ENCODE measurements at regions not wholly inside any gene's neighbourhood (a gene's known extent, or its start where the extent isn't known, plus 50 kb on each side); places are given as distances from the start of the nearest gene placed in this dataset.
"Not testable (repeated sequence)": the region's sequence is repeated elsewhere in the genome, so short reads cannot be mapped to it uniquely, and the experiment has no call there.

- H3K4me3 ChIP-seq (replicated peaks in 1 of 2; ENCODE audit: low read depth in 2 of 2, low read length in 2 of 2): no peak overlapping the region
- DNase-seq (ENCODE audit: low read depth in 2 of 2): no peak
- no peak for TF ChIP-seq CTCF (IDR thresholded peaks at IDR 0.05; ENCODE audit: low read depth, low read length)
Measured at GRCh38 chr3:10692039-10692622, 123.9 kb upstream of the SLC6A11 start.

GRCh38 chr3:10693457-10693856, 122.6 kb upstream of the SLC6A11 start:
- H3K4me3 ChIP-seq (replicated peaks in 1 of 2; ENCODE audit: low read depth in 2 of 2, low read length in 2 of 2): no peak overlapping the region
- peak; percentile 8 to 15 for DNase-seq (ENCODE audit: low read depth in 2 of 2)
- TF ChIP-seq CTCF (IDR thresholded peaks at IDR 0.05; ENCODE audit: low read depth, low read length): peak; percentile 2

GRCh38 chr3:10694179-10694578, 121.8 kb upstream of the SLC6A11 start:
- no peak for DNase-seq (ENCODE audit: low read depth in 2 of 2)
- no peak for TF ChIP-seq CTCF (IDR thresholded peaks at IDR 0.05; ENCODE audit: low read depth, low read length)
- no peak overlapping the region for H3K4me3 ChIP-seq (replicated peaks in 1 of 2; ENCODE audit: low read depth in 2 of 2, low read length in 2 of 2)

- H3K4me3 ChIP-seq (replicated peaks in 1 of 2; ENCODE audit: low read depth in 2 of 2, low read length in 2 of 2); DNase-seq (ENCODE audit: low read depth in 2 of 2): not testable (repeated sequence)
Measured at GRCh38 chr3:10695186-10695585, 120.8 kb upstream of the SLC6A11 start.

- no peak for DNase-seq (ENCODE audit: low read depth in 2 of 2)
- TF ChIP-seq CTCF (IDR thresholded peaks at IDR 0.05; ENCODE audit: low read depth, low read length): no peak
- H3K4me3 ChIP-seq (replicated peaks in 1 of 2; ENCODE audit: low read depth in 2 of 2, low read length in 2 of 2): no peak overlapping the region
Measured at GRCh38 chr3:10695595-10696285, 120.3 kb upstream of the SLC6A11 start.

GRCh38 chr3:10697918-10698317, 118.1 kb upstream of the SLC6A11 start:
- no peak for TF ChIP-seq CTCF (IDR thresholded peaks at IDR 0.05; ENCODE audit: low read depth, low read length)
- H3K4me3 ChIP-seq (replicated peaks in 1 of 2; ENCODE audit: low read depth in 2 of 2, low read length in 2 of 2): no peak overlapping the region
- peak in 1 of 2 donors; percentile 10 for DNase-seq (ENCODE audit: low read depth in 2 of 2)

- no peak for DNase-seq (ENCODE audit: low read depth in 2 of 2)
- H3K4me3 ChIP-seq (replicated peaks in 1 of 2; ENCODE audit: low read depth in 2 of 2, low read length in 2 of 2): no peak overlapping the region
- TF ChIP-seq CTCF (IDR thresholded peaks at IDR 0.05; ENCODE audit: low read depth, low read length): no peak
Measured at GRCh38 chr3:10700821-10701220, 115.2 kb upstream of the SLC6A11 start.

Data from cardiac fibroblast (primary cell).